ENCODE measurements at regions not wholly inside any gene's neighbourhood (a gene's known extent, or its start where the extent isn't known, plus 50 kb on each side); places are given as distances from the start of the nearest gene placed in this dataset.
"Not testable (repeated sequence)": the region's sequence is repeated elsewhere in the genome, so short reads cannot be mapped to it uniquely, and the experiment has no call there.

GRCh38 chr1:206256935-206257334 lies 53.6 kb downstream of the SRGAP2 start:
- DNase-seq, result not testable (repeated sequence)

DNA sequence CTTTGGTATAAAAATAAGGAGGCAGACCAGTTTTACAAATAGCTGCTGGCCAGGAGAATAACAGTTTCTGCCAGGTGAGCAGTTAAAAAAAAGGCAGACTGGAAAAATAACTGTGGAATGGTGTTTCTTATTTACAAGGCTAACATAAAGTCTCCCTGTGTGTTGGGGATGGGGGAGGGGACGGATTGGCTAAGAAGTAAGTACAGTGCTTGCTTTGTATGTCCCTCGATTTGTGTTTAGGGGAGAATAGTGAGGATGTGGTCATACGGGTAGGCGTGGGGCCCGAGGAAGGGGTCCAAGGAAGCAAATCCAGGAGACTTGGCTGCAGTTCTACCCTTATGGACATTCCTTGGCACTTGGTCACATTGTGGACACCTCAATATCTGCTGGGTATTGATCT lies 58.1 kb downstream of the SRGAP2 start:
- DNase-seq, result not testable (repeated sequence)

GRCh38 chr1:206262424-206262823 lies 59.1 kb downstream of the SRGAP2 start:
- DNase-seq, result not testable (repeated sequence)

DNA sequence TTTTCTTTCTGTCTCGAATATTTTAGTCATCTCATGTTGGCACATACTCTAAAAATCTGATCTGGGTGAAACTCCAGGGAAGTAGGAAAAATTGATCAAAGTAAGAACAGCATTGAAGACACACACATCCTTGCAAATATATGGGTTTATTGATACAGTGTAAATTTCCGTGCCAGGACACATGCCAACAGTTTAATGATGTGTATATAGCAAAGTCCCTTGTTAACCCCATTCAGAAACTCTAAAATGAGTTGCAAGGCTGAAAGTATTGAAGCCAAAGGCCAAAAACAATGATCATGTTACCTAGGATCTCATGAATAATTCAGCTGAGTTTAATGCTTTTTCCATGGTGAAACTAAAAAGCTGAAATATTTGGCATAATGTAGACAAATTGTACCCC lies 61.6 kb downstream of the SRGAP2 start:
- not testable (repeated sequence) for DNase-seq

- not testable (repeated sequence) for DNase-seq
Measured at GRCh38 chr1:206271153-206271552, 67.8 kb downstream of the SRGAP2 start.

DNA sequence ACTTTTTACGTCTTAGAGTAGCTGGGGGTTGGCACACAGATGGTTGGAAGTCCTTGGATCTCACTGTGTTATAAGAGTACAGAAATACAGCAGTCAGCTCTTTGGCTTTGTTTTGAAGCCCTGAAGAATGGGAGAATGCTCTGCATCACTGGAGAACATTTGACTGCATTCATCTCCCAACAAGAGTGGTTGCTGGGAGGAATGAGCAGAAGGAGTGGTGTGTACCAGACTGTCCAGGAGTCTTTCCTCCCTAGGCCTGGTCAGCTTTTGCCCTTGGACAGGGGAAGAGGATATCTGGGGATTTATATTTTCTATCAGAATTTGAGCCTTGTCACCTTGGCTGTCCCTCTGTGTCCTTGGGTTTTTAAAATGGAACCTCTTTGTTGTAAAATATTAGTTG lies 69.8 kb downstream of the SRGAP2 start:
- DNase-seq, result not testable (repeated sequence)

GRCh38 chr1:206276143-206276542 lies 72.8 kb downstream of the SRGAP2 start:
- not testable (repeated sequence) for DNase-seq

- not testable (repeated sequence) for DNase-seq
Measured at GRCh38 chr1:206278683-206279082, 75.3 kb downstream of the SRGAP2 start.

DNA sequence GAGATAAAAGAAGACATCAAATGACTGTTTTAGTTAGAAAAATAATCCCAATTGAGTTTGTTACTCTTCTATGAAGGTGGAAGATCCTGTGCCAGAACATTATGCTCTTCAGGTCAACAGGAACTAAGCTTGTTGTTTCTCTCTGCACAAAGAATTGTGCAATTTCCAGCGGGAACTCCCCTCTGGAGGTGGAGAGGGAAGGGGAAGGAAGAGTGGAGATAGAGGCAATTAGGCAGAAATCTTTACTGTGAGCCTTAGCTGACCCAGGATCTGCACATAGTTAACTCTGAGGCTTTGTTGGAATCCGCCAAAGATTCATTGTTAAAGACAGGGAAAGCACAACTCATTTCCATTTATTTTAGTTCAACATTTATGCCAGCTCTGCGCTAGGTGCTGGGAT lies 77.3 kb downstream of the SRGAP2 start:
- not testable (repeated sequence) for DNase-seq

DNA sequence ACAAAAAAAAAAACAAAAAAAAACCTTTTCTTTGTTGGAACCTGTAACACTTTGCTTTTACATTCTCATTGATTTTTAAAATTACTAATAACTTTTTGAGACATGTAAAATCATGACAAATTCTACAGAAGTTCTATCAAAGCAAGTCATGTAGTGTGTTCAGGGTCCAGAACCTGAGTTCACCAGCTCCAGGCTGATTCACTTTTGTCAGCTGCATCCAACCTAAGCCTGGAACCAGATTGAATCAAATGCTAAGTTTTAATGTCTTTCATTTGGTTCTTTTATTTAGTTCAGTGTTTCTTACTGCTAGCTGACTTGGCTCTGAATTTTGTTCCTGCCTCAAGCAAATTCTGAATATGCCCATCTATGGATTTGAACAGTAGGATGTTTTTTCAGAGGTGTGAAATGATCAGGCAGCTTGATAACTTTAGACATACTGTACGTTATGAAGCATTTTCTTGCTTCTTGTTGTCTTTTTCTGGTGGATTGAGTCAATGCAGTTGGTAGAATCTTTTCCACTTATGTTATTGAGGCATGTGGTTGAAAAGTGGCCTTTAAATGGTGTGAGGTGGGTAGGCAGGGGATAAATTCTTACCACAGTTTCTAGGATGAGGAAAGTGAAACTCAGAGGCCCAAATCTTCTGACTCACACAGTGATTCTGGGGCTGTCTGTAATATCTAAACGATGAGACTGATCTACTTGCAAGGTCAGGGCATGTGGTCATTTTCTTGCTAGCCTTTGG lies 78.7 kb downstream of the SRGAP2 start:
- DNase-seq, result not testable (repeated sequence)

DNA sequence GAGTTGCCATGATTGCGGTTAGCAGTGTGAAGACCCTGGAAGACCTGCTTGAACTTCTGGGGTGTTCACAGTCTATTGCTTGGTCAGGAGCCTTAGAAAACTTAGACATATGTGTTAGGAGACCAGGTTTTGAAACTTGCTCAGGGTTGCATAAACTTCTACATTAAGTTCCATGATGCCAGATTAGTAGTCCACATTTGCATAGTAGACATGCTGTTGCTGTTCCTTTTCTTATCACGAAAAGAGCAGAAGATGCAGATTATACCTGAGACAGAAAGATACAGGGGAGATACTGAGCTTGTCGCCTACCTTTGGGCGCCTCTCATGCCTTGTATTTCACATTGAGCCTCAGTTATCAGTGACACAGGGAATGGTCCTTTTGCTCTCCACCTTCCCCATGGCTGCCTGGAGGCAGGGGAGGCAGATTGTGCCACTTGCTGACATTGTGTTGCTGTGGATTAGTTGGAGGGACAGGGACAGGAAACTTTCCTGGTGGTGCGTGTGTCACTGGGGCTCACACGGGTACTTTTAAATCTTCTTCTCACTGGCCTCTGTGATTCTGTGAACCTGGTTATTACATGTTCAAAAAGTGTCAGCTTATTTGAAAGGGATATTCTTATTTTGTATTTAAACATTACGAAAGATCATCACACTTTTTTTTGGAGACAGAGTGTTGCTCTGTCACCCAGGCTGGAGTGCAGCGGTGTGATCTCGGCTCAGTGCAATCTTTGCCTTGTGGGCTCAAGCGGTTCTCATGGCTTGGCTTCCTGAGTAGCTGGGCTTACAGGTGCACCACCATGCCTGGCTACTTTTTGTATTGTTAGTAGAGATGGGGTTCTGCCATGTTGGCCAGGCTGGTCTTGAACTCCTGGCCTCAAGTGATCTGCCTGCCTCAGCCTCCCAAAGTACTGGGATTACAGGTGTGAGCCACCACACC lies 82.0 kb downstream of the SRGAP2 start:
- DNase-seq, result not testable (repeated sequence)

- not testable (repeated sequence) for DNase-seq
Measured at GRCh38 chr1:206287759-206288158, 84.4 kb downstream of the SRGAP2 start.

- DNase-seq, result not testable (repeated sequence)
Measured at GRCh38 chr1:206288453-206288852, 85.1 kb downstream of the SRGAP2 start.

GRCh38 chr1:206297145-206298031 lies 94.0 kb downstream of the SRGAP2 start:
- not testable (repeated sequence) for DNase-seq

DNA sequence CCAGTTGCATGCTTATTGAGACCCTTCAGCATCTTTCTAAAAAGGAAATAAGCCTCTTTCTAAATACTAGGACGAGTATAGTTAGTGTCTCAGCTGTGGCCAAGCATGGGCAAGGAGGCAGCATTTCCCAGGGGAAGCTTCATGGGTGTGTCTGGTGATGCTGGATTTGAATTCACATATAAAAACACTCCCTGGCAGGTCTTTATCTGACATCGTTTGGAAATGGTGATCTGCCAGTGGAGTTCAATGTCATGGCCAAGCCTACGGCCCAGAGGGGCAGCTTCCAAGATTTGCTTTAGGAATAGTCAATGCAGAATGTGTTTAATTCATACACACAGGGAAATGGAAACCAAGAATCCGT lies 94.7 kb downstream of the SRGAP2 start:
- not testable (repeated sequence) for DNase-seq

- not testable (repeated sequence) for DNase-seq
Measured at GRCh38 chr1:206299181-206299791, 95.9 kb downstream of the SRGAP2 start.

- DNase-seq, result not testable (repeated sequence)
Measured at GRCh38 chr1:206299942-206300341, 96.6 kb downstream of the SRGAP2 start.

DNA sequence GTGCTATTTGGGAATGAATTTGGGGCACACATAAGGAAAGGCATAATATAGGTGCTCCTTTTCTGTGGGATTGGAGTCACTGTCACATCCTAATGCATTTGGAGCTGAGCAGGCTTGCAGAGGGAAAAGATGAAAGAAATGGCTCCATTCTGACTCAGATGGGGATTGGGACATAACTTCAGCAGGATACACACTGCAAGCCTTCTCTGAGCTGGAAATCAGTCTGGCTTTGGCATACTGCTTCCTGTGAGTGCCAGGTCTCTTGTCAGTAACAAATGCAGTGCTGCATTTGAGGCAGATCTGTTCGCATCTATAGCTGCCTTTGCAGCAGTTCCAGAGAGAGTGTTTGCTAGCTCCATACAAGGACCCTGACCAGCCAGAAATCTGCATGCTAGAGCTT lies 98.7 kb downstream of the SRGAP2 start:
- DNase-seq, result not testable (repeated sequence)

DNA sequence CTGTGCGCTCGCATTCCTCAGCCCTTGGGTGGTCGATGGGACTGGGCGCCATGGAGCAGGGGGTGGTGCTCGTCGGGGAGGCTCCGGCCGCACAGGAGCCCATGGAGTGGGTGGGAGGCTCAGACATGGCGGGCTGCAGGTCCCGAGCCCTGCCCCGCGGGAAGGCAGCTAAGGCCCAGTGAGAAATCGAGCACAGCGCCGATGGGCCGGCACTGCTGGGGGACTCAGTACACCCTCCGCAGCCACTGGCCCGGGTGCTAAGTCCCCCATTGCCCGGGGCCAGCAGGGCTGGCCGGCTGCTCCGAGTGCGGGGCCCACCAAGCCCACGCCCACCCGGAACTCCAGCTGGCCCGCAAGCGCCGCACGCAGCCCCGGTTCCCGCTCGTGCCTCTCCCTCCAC lies 104.1 kb downstream of the SRGAP2 start:
- DNase-seq, result not testable (repeated sequence)

GRCh38 chr1:206310948-206311347 lies 107.6 kb downstream of the SRGAP2 start:
- not testable (repeated sequence) for DNase-seq

- DNase-seq, result not testable (repeated sequence)
Measured at GRCh38 chr1:206311611-206312273, 108.4 kb downstream of the SRGAP2 start.

DNA sequence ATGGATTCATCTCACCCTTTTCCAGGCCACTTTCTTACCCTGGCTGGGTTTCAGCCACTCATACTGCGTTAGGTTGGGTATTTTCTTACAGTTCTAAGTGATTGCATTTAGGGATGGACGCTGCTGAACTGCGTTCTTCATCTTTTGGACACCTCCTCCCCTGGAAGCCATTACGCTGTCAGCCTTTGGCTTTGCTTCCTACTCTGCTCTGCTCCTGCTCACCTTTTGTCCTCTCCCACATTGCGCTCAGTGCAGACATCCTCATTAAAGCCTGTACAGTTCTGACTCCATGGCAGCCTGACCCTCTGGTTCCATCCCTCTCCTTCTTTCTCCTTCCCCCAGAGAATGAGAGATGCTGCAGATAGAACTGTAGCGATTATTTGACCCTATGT lies 108.9 kb downstream of the SRGAP2 start:
- DNase-seq, result not testable (repeated sequence)
